ENCODE measurements at regions not wholly inside any gene's neighbourhood (a gene's known extent, or its start where the extent isn't known, plus 50 kb on each side); places are given as distances from the start of the nearest gene placed in this dataset.

GRCh38 chr15:53110999-53111398 is 320.9 kb upstream of the ONECUT1 start:
- Histone ChIP-seq H3K36me3 (ENCODE audit: control insufficient read depth, insufficient read depth, low read length) (no peaks in the 10 kb centered on the region), H3K4me1 (ENCODE audit: control insufficient read depth, insufficient read depth, low read length) (no peaks in the 10 kb centered on the region), H3K27ac (ENCODE audit: low read length) (no peak overlapping the region), H3K9me3 (ENCODE audit: control insufficient read depth, insufficient read depth, low read depth, low read length) (no peaks in the 10 kb centered on the region), H3K27me3 (ENCODE audit: control insufficient read depth, insufficient read depth, low read length) (peaks cover 2% of the 10 kb centered on the region; the same call in 1 of the 2 replicates), H3K4me3 (ENCODE audit: low read depth in 2 of 2, low read length in 2 of 2) (no peak overlapping the region)
- no TSS peak for BruUV-seq (replicated peaks)
- ATAC-seq (no peak), DNase-seq (ENCODE audit: low read depth, low spot score) (no peak)
- in situ Hi-C loops (cut with HindIII; ENCODE audit: low pct_unique_long_range_greater_than_20kb, low sequenced_read_pairs) = no loop called here
- no peak for TF ChIP-seq TCF7L2 (IDR thresholded peaks at IDR 0.05; ENCODE audit: low read depth, low read length)
- TF ChIP-seq CTCF (IDR thresholded peaks at IDR 0.05) = no peak
- no peak for TF ChIP-seq POLR2AphosphoS5 (IDR thresholded peaks at IDR 0.05; ENCODE audit: low read depth, low read length)
- no peak for TF ChIP-seq REST (IDR thresholded peaks at IDR 0.05; ENCODE audit: insufficient read depth in 1 of 2, low read depth in 2 of 2, low read length in 1 of 2)
- TF ChIP-seq SIN3A (IDR thresholded peaks at IDR 0.05; ENCODE audit: borderline replicate concordance, insufficient read depth, low read depth, low read length) = no peak
- CTCF ChIA-PET = no interaction called here
- intact Hi-C loops (cut with micrococcal nuclease; ENCODE audit: unreplicated experiment) = no loop called here
- POLR2A ChIA-PET = no interaction called here

- no peak overlapping the region for H3K27ac ChIP-seq (ENCODE audit: low read length)
- H3K36me3 ChIP-seq (ENCODE audit: control insufficient read depth, insufficient read depth, low read length) = no peaks in the 10 kb centered on the region
- TF ChIP-seq POLR2AphosphoS5 (IDR thresholded peaks at IDR 0.05; ENCODE audit: low read depth, low read length) (no peak), CTCF (IDR thresholded peaks at IDR 0.05) (no peak), REST (IDR thresholded peaks at IDR 0.05; ENCODE audit: insufficient read depth in 1 of 2, low read depth in 2 of 2, low read length in 1 of 2) (no peak), SIN3A (IDR thresholded peaks at IDR 0.05; ENCODE audit: borderline replicate concordance, insufficient read depth, low read depth, low read length) (no peak), TCF7L2 (IDR thresholded peaks at IDR 0.05; ENCODE audit: low read depth, low read length) (no peak)
- POLR2A ChIA-PET = no interaction called here
- H3K4me3 ChIP-seq (ENCODE audit: low read depth in 2 of 2, low read length in 2 of 2) = no peak overlapping the region
- CTCF ChIA-PET = no interaction called here
- ATAC-seq = no peak
- BruUV-seq (replicated peaks) = no TSS peak
- DNase-seq (ENCODE audit: low read depth, low spot score) = no peak
- H3K9me3 ChIP-seq (ENCODE audit: control insufficient read depth, insufficient read depth, low read depth, low read length) = no peaks in the 10 kb centered on the region
- intact Hi-C loops (cut with micrococcal nuclease; ENCODE audit: unreplicated experiment) = no loop called here
- no peaks in the 10 kb centered on the region for H3K4me1 ChIP-seq (ENCODE audit: control insufficient read depth, insufficient read depth, low read length)
- in situ Hi-C loops (cut with HindIII; ENCODE audit: low pct_unique_long_range_greater_than_20kb, low sequenced_read_pairs) = no loop called here
- no peaks in the 10 kb centered on the region for H3K27me3 ChIP-seq (ENCODE audit: control insufficient read depth, insufficient read depth, low read length)
These were observed 318.2 kb upstream of the ONECUT1 start for GRCh38 chr15:53108319-53108718.
